G401 (cell line): ENCODE measurements at regions not wholly inside any gene's neighbourhood (a gene's known extent, or its start where the extent isn't known, plus 50 kb on each side); places are given as distances from the start of the nearest gene placed in this dataset.

Experiments
- DNase-seq: peaks from one replicate; pipeline ENCODE4 v3.0.0-alpha.2; 2015; ENCODE audit warnings: low spot score
- in situ Hi-C: cut with HindIII; loops from 2 replicates; pipeline ENCODE4 v1.10.0; 2016; ENCODE audit warnings: low sequenced_read_pairs, mixed read lengths

- in situ Hi-C loops, result no loop called here
- DNase-seq, result no peak
These were observed 414.5 kb upstream of the ZNF608 start for GRCh38 chr5:125160787-125161502.

GRCh38 chr5:125162714-125163113, 416.3 kb upstream of the ZNF608 start:
- DNase-seq, result no peak
- in situ Hi-C loops, result no loop called here

- no peak for DNase-seq
- in situ Hi-C loops, result no loop called here
These were observed 423.0 kb upstream of the ZNF608 start for GRCh38 chr5:125169396-125169795.

DNA sequence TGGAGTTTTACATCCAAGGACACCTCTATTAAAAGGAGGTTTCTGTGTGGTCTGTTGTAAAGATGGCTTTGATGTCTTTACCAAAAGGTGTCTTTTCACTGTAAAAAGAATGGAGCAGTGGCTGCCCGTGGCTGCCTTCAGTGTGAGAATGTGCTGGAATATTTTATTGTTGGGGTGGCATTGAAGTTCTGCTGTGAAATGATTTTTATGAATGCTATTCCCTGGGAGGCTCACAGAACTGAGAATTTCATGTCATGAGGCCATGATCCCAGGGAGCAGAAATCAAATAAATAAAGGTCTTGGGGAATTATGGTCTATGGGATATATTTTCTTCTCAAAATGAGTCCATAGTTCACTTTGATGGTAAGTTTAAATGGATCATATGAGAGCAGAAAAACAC, 425.2 kb upstream of the ZNF608 start:
- in situ Hi-C loops, result no loop called here
- no peak for DNase-seq

DNA sequence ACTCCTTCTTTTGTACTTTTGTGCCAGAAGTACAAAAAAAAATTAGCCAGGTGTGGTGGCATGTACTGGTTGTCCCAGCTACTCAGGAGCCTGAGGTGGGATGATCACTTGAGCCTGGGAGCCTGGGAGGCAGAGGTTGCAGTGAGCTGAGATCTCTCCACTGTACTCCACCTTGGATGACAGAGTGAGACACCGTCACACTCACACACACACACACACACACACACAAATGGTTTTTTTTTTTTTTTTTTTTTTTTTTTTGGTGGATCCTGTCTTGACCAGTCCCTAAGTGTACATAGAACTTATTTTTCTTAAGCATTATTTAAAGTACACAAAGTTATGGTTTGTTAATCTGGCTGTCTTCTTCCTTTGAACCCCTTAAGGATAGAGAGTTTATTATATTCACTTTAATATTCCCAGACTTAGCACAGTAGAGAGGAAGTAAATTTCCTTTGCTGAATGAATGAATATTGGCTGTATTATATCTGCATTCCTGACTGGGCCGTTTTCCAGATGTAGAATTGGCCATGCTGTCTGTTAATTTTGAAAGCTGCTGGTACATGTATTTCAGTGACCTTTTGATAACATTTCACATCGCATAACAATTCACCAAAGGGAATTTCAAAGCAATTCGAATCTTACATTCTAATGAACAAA, 429.0 kb upstream of the ZNF608 start:
- peak; percentile 10 for DNase-seq
- in situ Hi-C loops, result no loop called here

DNA sequence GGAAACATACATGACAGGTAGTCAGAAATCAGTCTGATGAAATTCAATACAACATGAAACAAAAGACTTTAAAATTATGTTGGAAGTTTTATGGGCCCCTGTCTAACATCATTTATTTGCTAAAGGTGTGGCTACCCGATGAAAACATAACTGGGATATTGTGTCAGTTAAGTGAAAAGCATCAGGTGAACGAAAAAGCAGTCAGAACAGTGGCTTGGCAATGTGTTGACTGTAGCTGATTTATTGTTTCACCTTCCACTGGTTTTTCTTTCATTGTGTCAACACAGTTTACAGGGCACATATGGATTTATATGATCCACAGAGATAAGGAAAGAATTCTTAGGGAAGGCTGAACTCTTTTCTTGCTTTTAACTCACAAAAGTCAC, 429.6 kb upstream of the ZNF608 start:
- DNase-seq, result no peak
- in situ Hi-C loops, result no loop called here

- in situ Hi-C loops, result no loop called here
- no peak for DNase-seq
These were observed 430.9 kb upstream of the ZNF608 start for GRCh38 chr5:125177340-125177739.

DNA sequence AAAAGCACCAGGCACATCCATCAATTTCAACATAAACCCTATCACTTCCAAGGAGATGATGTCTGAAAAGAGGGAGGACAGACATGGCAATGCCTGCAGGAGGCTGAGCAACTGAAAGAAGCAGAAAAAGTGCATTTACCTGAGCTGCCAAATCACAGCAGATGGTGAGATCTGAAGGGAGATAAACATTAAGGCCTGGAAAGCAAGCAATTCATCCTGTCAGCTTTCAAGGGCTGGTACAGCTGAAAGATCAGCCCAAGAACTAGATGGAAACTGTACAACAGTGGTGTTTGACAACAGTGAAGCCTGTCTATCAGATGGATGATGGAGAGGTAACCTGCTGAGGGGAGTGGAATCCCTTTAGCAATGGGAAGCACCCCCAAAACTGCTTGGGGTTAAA, 433.2 kb upstream of the ZNF608 start:
- DNase-seq, result peak; percentile 94
- in situ Hi-C loops, result no loop called here

GRCh38 chr5:125180231-125180829, 433.9 kb upstream of the ZNF608 start:
- DNase-seq, result no peak

GRCh38 chr5:125181159-125181558, 434.7 kb upstream of the ZNF608 start:
- no peak for DNase-seq
- in situ Hi-C loops, result no loop called here

More at GRCh38 chr5:125180231-125180829, 433.9 kb upstream of the ZNF608 start:
- in situ Hi-C loops, result no loop called here

GRCh38 chr5:125181955-125182354, 435.5 kb upstream of the ZNF608 start:
- DNase-seq, result no peak
- in situ Hi-C loops, result no loop called here

DNA sequence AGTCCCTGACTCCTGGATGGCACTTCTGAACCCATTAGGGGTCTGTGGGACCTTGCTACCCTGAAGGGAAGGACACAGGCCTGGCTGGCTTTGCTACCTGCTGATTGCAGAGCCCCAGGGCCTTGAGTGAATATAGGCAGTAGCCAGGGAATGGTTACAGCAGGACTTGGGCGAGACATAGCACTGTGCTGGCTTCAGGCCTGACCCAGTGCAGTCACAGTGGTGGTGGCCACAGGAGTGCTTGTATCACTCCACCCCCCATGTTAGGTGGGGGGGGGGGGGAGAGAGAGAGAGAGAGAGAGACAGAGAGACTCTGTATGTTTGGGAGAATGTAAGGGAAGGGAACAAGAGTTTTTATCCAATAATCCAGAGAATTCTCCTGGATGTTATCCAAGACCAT, 439.3 kb upstream of the ZNF608 start:
- in situ Hi-C loops, result no loop called here
- no peak for DNase-seq

GRCh38 chr5:125186911-125187375, 440.5 kb upstream of the ZNF608 start:
- in situ Hi-C loops, result no loop called here
- DNase-seq, result peak; percentile 78

GRCh38 chr5:125189531-125189941, 443.1 kb upstream of the ZNF608 start:
- DNase-seq, result no peak
- in situ Hi-C loops, result no loop called here

DNA sequence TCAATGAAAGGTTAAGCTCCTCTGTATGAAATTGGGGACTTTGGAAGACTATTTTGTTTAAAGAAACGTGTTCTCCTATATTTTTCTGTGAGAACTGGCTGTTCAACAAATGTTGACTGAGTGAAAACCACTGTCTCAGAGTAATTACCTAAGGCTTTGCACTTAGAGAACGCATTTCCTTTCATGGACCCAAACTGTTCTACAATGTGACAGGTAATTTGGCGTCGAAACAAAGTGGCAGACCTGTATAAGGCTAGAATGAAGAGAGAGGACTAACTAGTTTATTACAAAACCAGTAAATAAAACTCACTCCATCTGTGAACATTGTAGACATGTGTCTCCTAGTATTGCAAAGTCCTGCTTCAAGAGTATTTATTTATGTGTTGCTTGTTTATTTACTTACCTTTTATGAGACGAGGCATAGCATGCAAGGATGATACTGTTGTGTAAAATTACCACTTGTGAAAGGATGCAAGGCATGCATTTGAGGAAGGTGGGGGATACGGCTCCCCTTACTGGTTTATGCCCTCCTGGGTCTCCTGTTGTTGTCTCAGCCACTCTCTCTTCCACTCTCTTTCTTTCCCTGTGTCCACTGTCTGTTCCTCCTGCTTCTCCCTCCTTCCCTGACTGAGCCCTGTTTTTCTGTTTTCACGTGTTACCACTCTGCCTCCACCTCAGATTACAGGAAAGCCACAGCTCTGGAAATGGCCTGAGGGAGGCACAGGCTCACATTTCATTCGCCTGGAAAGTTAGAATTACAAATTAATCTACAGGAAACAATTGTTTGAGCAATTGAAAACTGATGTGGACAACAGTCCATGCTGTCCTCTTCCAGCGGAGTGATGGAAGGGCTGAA, 444.0 kb upstream of the ZNF608 start:
- in situ Hi-C loops, result no loop called here

DNA sequence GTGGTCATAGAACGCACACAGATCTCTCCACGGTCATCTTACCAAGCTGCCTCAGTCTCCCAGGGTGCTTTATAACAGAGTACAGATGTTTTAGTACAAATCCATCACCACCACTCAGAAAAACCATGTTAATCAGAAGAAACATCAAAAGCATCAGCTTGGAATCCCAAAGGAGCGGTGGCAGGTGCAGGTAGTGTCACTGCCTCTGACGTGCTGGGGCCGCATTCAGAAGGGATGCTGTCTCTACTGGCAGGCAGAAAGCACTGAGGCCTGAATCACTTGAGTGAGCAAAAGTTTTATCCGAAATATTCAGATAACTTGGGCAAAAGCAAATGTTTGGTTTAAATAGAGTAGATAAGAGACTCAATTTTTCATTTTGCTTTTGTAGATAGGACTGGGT, 448.4 kb upstream of the ZNF608 start:
- in situ Hi-C loops, result no loop called here
- DNase-seq, result no peak

More for the DNA sequence above, 444.0 kb upstream of the ZNF608 start:
- no peak for DNase-seq

DNA sequence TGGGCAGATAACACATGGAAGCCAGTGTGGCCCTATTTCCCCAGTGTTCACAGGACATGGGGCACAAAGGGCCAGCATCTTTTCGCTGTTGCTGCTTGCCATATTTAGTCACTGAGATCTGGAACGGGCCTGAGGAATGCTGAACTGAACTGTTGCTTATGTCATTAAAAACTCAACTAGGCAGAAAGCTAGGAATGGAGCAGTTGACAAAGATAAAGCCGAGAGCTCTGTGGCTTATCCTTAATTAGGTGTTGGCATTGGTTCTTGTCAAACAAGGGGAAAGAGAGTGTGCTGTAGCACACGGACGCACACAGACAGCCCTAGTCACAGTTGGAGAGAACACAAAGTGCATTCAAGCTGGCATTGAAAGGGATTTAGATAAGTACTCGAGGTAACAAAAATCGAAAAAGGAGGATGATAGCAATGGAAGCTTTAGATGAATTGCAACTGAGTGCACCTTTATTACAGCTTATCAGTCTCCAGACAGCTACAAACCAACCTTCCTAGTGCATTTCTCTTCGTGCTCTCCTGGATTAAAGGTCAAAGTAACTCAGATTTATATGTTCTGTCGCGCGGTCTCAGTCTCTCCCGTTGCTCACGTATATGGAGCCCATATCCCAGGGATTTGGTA, 450.2 kb upstream of the ZNF608 start:
- in situ Hi-C loops, result no loop called here

GRCh38 chr5:125197321-125197720, 450.9 kb upstream of the ZNF608 start:
- DNase-seq, result peak; percentile 29
- in situ Hi-C loops, result no loop called here

More for the DNA sequence above, 450.2 kb upstream of the ZNF608 start:
- DNase-seq, result peak; percentile 84
